Chondrocyte (in vitro differentiated cells): ENCODE measurements at regions not wholly inside any gene's neighbourhood (a gene's known extent, or its start where the extent isn't known, plus 50 kb on each side); places are given as distances from the start of the nearest gene placed in this dataset.

Source experiments
- DNase-seq: peaks from one replicate; pipeline ENCODE4 v3.0.0; 2021; ENCODE audit warnings: mixed read lengths, low spot score
- H3K27ac Mint-ChIP-seq: one replicate; pipeline ENCODE4 v1.8.0; 2021; ENCODE audit warnings: mild to moderate bottlenecking, moderate library complexity, mixed read lengths; ENCODE audit not compliant: unreplicated experiment
- H3K27me3 Mint-ChIP-seq: 2 replicates; pipeline ENCODE4 v1.8.0; 2021; ENCODE audit warnings: low read depth, mixed read lengths
- H3K36me3 Mint-ChIP-seq: 2 replicates; pipeline ENCODE4 v1.8.0; 2021; ENCODE audit warnings: low read depth, mixed read lengths
- H3K4me1 Mint-ChIP-seq: 2 replicates; pipeline ENCODE4 v1.8.0; 2021; ENCODE audit warnings: low read depth, mild to moderate bottlenecking, mixed read lengths
- H3K4me3 Mint-ChIP-seq: one replicate; pipeline ENCODE4 v1.8.0; 2021; ENCODE audit warnings: mild to moderate bottlenecking, moderate library complexity, mixed read lengths; ENCODE audit not compliant: unreplicated experiment
- H3K9me3 Mint-ChIP-seq: 2 replicates; pipeline ENCODE4 v1.8.0; 2021; ENCODE audit warnings: low read depth, mixed read lengths
- TF ChIP-seq, protein P1 (sequence below): fragments of 200-600 bp; sonication (generic); IDR thresholded peaks from 2 replicates; pipeline ENCODE4 v1.5.0; 2021; ENCODE audit warnings: antibody characterized with exemption, mild to moderate bottlenecking, moderate library complexity

- no peaks in the 10 kb centered on the region for H3K36me3 Mint-ChIP-seq
- H3K9me3 Mint-ChIP-seq, result no peaks in the 10 kb centered on the region
- H3K4me3 Mint-ChIP-seq, result no peak overlapping the region
- no peak for DNase-seq
- TF ChIP-seq, protein P1, sequence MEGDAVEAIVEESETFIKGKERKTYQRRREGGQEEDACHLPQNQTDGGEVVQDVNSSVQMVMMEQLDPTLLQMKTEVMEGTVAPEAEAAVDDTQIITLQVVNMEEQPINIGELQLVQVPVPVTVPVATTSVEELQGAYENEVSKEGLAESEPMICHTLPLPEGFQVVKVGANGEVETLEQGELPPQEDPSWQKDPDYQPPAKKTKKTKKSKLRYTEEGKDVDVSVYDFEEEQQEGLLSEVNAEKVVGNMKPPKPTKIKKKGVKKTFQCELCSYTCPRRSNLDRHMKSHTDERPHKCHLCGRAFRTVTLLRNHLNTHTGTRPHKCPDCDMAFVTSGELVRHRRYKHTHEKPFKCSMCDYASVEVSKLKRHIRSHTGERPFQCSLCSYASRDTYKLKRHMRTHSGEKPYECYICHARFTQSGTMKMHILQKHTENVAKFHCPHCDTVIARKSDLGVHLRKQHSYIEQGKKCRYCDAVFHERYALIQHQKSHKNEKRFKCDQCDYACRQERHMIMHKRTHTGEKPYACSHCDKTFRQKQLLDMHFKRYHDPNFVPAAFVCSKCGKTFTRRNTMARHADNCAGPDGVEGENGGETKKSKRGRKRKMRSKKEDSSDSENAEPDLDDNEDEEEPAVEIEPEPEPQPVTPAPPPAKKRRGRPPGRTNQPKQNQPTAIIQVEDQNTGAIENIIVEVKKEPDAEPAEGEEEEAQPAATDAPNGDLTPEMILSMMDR, result no peak
- H3K27ac Mint-ChIP-seq, result no peak overlapping the region
- H3K4me1 Mint-ChIP-seq, result no peaks in the 10 kb centered on the region
- H3K27me3 Mint-ChIP-seq, result peaks cover 21% of the 10 kb centered on the region
These were observed 190.0 kb upstream of the GPR12 start for GRCh38 chr13:26950546-26950945.

- no peaks in the 10 kb centered on the region for H3K9me3 Mint-ChIP-seq
- no peak for DNase-seq
- no peaks in the 10 kb centered on the region for H3K36me3 Mint-ChIP-seq
- TF ChIP-seq, protein P1, result no peak
- peaks cover 21% of the 10 kb centered on the region for H3K27me3 Mint-ChIP-seq
- no peak overlapping the region for H3K27ac Mint-ChIP-seq
- no peak overlapping the region for H3K4me3 Mint-ChIP-seq
- no peaks in the 10 kb centered on the region for H3K4me1 Mint-ChIP-seq
These were observed 189.3 kb upstream of the GPR12 start for GRCh38 chr13:26949701-26950502.

- TF ChIP-seq, protein P1, result no peak
- no peaks in the 10 kb centered on the region for H3K9me3 Mint-ChIP-seq
- no peak overlapping the region for H3K4me3 Mint-ChIP-seq
- H3K36me3 Mint-ChIP-seq, result no peaks in the 10 kb centered on the region
- H3K4me1 Mint-ChIP-seq, result no peaks in the 10 kb centered on the region
- no peak for DNase-seq
- no peak overlapping the region for H3K27ac Mint-ChIP-seq
- peaks cover 22% of the 10 kb centered on the region for H3K27me3 Mint-ChIP-seq
These were observed 187.8 kb upstream of the GPR12 start for GRCh38 chr13:26948353-26948752.

DNA sequence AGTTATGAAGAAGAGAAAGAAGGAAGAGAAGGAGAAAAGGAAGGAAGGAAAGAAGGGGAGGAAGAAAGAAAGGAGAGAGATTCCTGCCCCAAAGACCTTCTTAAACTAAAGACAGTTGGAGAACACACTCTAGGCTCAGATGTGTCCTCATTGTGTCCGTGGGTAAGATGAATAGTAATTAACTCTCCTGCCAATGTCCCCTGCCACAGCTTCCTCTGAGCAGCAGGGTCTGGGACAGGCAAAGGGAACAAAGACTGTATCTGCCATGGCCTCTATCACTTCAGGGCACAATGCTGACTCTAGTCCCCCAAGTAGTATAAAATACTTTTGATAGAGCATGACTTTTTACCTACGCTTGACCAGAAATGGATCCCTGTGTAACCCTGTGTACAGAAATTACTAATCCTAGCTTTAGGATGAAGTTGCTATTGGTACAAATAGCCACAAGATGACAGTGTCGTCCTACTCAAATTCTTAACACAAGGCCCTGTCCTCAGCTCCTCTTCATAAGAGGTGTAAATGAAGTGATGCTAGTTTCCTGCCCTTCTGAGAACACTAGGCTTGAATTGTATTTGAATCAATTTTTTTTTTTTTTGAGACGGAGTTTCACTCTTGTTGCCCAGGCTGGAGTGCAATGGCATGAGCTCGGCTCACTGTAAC, 186.2 kb upstream of the GPR12 start:
- Mint-ChIP-seq H3K27me3 (peaks cover 27% of the 10 kb centered on the region), H3K27ac (no peak overlapping the region), H3K36me3 (no peaks in the 10 kb centered on the region), H3K4me1 (no peaks in the 10 kb centered on the region), H3K9me3 (no peaks in the 10 kb centered on the region), H3K4me3 (no peak overlapping the region)
- TF ChIP-seq, protein P1, result peak; percentile 80
- no peak for DNase-seq

- Mint-ChIP-seq H3K4me3 (no peak overlapping the region), H3K27ac (no peak overlapping the region), H3K36me3 (no peaks in the 10 kb centered on the region), H3K4me1 (peaks cover 5% of the 10 kb centered on the region), H3K9me3 (no peaks in the 10 kb centered on the region), H3K27me3 (peaks cover 41% of the 10 kb centered on the region)
- DNase-seq, result no peak
- TF ChIP-seq, protein P1, result no peak
These were observed 183.2 kb upstream of the GPR12 start for GRCh38 chr13:26943748-26944147.
